ENCODE measurements at regions not wholly inside any gene's neighbourhood (a gene's known extent, or its start where the extent isn't known, plus 50 kb on each side); places are given as distances from the start of the nearest gene placed in this dataset.

DNA sequence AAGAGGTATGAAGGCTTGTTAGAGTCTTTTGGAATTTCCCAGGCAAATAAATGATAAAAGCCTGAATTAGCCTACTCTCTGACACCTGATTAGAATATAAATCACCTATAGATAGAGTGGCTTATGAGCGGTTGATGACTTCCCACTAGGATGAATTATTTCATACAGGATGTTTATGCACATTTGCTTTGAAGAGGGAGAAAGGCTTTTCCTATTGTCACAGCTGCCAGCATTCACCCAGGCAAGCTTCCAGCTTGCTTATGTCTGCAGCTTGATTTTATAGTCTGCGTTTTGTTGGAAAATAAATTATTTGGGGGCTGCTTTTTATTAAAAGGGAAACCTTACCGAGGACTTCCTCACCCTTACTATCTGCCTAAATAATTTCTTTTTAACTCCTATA lies 51.3 kb upstream of the EIF2S2 start:
- DNase-seq (ENCODE audit: low read depth, low spot score), result no peak

GRCh38 chr20:34164381-34164984 lies 52.4 kb upstream of the EIF2S2 start:
- DNase-seq (ENCODE audit: low read depth, low spot score), result no peak

GRCh38 chr20:34165018-34165619 lies 53.1 kb upstream of the EIF2S2 start:
- no peak for DNase-seq (ENCODE audit: low read depth, low spot score)

DNA sequence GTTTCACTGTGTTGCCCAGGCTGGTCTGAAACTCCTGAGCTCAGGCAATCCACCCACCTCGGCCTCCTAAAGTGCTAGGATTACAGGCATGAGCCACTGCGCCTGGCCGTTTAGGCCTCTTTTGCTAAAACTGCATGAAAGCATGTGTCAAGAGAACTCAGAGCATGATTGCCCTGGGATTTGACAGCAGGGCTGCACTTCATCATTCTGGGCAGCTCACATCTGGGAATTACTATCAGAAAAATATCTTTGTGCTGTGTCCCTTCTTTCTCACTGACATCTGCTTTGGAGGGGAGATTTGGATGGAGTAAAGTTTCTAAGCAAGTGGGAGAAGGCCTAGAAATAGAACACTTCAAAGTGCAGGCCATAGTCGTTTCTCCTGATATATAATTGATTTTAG lies 59.6 kb upstream of the EIF2S2 start:
- DNase-seq (ENCODE audit: low read depth, low spot score), result no peak

- no peak for DNase-seq (ENCODE audit: low read depth, low spot score)
Measured at GRCh38 chr20:34172926-34173325, 60.9 kb upstream of the EIF2S2 start.

GRCh38 chr20:34175079-34175478 lies 63.0 kb upstream of the EIF2S2 start:
- no peak for DNase-seq (ENCODE audit: low read depth, low spot score)

GRCh38 chr20:34175879-34176278 lies 63.8 kb upstream of the EIF2S2 start:
- DNase-seq (ENCODE audit: low read depth, low spot score), result no peak

GRCh38 chr20:34177052-34177451 lies 64.2 kb upstream of the ASIP start:
- no peak for DNase-seq (ENCODE audit: low read depth, low spot score)

- no peak for DNase-seq (ENCODE audit: low read depth, low spot score)
Measured at GRCh38 chr20:34179637-34180360, 61.4 kb upstream of the ASIP start.

GRCh38 chr20:34180460-34181120 lies 60.6 kb upstream of the ASIP start:
- DNase-seq (ENCODE audit: low read depth, low spot score), result no peak

GRCh38 chr20:34181484-34181883 lies 59.7 kb upstream of the ASIP start:
- no peak for DNase-seq (ENCODE audit: low read depth, low spot score)

DNA sequence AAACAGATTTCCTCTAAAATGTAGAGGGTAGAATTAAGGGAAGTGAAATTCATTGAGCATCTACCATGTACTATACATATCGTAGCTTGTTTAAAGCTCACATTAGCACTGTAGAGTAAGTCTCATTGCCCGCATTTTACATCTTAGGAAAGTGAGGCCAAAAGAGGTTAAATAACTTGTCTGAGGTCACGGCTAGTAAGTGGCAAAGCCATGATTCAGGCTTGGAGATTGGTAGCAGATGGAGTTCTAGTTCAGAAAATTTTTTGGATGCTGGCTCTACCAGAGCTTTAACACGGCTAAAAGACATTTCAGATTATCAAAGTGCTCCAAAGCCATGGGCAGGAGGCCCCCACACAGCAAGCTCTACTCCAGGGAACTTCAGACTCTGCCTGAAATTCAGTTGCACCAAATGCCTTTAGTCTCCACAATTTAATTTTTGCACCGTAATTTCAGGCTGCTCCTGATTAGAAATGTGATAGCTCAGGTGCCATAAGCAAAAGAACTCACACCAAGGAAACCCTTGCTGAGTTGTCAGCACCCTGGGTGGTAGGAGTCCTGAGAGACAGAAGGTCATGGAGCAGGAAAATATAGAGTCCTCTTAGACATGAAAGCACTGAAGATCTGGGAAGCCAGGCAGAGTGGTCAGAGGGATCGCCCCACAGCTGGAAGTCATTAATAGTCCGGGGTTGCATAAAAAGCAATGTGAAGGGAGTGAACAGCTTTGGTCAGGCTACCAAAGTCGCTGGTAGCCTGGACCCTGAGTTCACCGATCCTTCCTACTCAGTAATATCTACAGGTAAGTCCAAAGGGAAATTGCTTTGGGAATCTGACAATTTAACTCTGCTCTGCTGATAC lies 55.2 kb upstream of the ASIP start:
- DNase-seq (ENCODE audit: low read depth, low spot score), result no peak

DNA sequence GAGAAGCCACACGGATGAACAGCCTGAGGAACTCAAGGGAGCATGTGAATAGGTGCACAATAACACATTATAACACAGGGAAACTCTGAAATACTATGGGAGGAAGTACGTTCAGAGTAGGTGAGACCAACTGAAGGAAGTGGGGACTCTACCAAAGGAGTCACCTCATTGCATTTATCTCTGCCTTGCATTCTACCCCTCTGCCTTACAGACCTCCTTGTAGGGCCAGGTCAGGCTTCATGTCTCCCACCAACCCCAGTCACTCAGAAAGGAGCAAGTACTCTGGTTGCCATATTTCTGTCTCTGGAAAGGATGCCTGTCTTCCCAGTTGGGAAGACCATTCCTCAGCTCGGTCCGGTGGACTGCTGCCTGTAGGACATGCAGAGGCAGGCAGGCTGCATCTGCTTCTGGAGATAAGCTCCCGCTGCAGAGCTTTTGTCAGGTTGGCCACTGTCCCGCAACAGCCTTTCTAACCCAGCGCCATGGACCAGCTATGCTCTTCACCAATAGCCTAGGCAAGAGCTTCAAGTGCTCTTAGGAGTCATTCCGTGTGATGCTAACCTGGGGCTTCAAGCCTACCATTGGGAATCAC lies 51.6 kb upstream of the ASIP start:
- DNase-seq (ENCODE audit: low read depth, low spot score), result no peak

- DNase-seq (ENCODE audit: low read depth, low spot score), result no peak
Measured at GRCh38 chr20:34190262-34190661, 51.0 kb upstream of the ASIP start.

DNA sequence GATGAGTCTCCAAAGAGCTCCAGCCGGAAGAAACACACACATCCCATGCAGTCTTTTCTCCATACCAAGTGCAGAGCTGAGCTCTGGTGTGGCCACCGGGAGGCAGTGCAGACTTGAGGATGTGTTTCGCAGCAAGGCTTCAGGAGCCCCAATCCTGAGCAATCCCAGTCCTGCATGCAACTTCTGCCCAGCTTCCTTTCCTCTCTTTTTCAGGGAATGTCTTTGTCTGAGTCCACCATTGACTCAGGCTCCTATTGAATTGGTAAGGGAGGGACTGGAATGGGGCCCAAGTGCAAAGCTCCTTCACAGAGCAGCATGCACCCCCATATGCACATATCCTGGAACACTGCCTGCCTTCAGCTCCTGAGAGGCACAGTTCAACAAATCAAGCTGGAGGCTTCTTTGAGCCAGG lies 50.5 kb upstream of the ASIP start:
- DNase-seq (ENCODE audit: low read depth, low spot score), result peak; percentile 45
